ENCODE measurements at regions not wholly inside any gene's neighbourhood (a gene's known extent, or its start where the extent isn't known, plus 50 kb on each side); places are given as distances from the start of the nearest gene placed in this dataset.
A peak's percentile ranks its signal among the peaks of the same experiment; 100 is the strongest.
"Not testable (repeated sequence)": the region's sequence is repeated elsewhere in the genome, so short reads cannot be mapped to it uniquely, and the experiment has no call there.

DNA sequence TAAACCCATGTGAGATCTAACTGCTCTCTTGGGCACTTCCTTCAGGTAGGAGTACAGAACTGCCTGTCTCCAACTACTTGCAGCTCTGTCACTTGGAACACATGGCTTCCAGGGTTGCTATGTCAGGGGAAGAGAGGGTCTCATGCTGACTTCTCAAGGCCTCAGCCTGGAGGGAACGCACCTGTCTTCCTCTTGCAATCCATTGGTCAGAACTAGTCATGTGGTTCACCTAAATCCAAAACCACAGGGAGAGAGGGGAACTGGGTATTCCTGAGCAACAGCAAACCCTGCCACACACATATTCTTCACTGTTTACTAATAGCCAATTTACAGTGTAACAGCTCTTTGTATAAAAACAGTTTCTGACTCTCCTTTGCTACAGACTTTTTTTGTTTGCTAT, 206.1 kb downstream of the KCNJ2 start:
- no peak for DNase-seq (ENCODE audit: low spot score)

DNA sequence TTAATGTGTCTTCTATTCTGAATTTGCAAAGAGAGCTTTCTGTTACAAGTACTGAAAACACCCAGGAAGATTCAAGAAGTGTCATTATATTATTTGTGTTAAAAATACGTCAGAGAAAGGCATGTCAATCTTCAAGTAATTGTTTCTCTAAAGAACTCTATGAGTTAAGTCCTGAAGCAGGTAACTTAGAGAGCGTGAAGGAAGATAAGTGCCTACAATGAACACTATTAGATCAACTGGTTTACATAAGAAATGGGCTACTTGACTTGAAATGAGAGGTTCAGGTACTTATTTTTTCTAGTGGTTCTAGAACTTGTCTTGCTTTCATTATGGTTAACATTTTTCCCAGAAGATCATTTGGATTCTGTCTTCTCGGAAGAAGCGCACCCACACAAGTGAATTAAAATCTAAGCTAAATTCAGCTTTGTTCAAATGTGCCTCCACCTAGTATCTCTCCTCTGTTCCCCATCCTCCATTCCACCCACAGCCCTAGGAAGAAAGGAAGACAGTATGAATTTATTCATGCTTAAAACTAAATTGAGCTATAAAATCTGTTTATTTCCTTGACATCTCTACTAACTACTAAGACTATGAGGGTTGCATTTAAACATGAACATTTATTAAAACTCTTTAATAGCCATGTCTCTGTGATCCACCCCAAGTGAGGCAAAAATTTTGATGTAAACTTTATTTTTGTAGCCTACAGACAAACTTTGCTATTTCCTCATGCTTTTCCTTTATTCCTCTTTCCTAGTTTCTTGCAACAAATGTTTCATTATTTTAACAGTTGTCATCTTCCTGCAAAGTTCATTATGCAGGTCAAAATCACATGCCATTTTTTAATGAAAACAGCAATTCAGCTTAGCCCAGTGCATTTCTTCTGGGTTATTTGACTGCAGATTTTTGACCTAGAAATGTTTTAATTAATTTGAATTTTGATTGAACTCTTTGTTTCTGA, 206.8 kb downstream of the KCNJ2 start:
- DNase-seq (ENCODE audit: low spot score): no peak

DNA sequence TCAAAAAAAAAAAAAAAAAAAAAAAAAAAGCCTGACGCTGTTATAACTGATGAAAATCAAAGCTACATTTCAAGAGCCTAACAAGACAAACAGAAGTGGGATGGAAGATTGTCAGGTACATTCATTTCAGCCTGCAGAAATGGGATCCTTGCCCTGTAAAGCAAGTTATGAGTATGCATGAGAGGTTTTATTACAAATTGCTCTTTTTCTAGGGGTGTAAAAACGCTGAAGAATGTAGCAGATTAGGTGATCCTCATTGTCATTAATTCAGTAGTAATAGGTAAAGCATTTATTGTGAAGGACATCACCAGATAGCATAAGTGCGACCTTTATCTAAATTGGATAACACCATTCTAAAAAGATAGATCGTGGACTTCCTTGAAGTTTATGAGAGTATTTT, 208.3 kb downstream of the KCNJ2 start:
- no peak for DNase-seq (ENCODE audit: low spot score)

DNA sequence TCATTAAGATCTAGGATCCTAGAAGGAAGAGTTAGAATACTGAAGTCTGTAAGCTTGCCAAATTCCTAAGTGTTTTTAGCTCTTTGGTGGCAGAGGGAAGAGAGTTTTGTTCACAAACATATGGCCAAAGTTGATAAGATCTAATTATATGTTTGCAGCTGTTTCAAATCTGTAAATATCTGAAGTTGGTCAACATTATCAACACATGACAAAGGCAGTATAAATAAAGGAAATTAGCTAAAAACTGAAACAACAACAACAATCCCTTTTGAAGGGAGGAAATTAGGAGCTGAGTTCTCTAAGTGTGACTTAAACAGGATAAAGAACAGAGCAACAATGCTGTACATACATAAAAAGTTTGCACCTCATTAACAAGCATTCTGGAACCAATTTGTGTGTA, 208.7 kb downstream of the KCNJ2 start:
- DNase-seq (ENCODE audit: low spot score): no peak

DNA sequence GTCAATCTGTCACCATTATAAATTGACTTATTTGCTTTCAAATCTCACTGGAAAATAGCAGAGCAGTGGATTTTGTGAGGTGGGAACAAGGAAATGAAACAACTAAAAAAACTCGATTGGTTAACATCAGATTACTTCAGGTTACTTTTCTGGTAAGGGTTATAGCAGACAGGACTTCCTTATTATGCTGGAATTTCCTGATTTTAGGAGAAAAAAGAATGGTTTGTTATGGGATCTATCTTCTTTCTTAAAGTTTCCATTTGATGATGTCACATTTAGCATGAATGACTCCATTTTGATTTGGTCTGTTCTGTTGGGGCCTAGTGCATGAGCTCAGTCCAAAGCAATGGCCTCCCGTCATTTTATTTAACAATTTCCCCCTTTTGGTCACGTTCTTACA, 210.6 kb downstream of the KCNJ2 start:
- no peak for DNase-seq (ENCODE audit: low spot score)

DNA sequence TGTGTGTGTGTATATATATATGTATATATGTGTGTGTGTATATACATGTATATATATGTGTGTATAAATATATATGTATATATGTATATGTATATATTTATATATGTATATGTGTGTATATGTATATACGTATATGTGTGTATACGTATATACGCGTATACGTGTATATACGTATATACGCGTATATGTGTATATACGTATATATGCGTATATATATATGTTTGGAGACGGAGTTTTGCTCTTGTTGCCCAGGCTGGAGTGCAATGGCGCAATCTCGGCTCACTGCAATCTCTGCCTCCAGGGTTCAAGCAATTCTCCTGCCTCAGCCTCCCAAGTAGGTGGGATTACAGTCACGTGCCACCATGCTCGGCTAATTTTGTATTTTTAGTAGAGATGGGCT, 212.6 kb downstream of the KCNJ2 start:
- not testable (repeated sequence) for DNase-seq (ENCODE audit: low spot score)

DNA sequence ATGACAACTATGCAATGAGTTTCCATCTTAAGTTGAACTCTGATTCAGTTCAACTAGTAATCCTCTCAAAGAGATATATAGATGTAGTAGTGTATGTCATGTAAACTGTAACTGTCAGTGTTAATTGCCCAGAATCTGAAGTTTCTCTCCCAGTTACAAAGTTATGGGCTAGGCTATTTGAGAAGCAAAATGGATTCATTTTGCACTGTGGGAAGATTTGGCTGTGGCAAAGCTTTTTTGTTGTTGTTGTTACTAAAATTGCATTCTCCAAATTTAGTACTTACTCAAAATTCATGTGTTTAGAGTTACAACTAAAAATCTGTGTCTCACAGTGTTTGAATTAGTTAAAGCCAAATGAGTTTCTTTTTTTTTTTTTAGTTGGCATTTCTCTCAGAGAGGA, 219.0 kb downstream of the KCNJ2 start:
- no peak for DNase-seq (ENCODE audit: low spot score)

DNA sequence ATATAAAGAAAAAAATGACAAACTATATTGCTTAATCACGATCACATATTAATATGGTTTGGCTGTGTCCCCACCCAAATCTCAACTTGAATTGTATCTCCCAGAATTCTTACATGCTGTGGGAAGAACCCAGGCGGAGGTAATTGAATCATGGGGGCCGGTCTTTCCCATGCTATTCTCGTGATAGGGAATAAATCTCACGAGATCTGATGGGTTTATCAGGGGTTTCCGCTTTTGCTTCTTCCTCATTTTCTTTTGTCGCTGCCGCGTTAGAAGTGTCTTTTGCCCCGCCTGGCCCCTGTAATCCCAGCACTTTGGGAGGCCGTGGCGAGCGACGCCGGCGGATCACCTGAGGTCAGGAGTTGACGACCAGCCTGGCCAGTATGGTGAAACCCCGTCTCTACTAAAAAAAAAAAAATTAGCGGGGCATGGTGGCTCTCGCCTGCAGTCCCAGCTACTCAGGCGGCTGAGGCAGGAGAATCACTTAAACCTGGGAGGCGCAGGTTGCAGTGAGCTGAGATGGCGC, 220.0 kb downstream of the KCNJ2 start:
- DNase-seq (ENCODE audit: low spot score): not testable (repeated sequence)

DNA sequence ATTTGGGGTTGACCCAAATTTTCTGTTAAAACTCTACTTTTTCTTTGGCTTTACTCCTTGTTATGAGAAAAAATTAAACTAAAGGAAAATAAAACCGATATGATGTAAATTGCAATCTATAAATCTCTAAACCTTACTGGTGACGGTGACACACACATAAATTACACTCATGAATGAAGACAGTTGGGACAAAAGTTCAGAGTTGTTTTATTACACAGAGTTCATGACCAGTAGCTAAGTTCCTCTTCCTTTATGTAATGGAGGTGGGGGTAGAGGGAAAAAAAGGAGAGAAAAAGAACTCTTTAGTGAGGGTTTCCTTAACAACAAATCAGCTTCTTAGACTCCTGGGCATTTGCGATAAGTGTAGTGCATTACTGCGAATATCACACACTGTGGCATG, 220.7 kb downstream of the KCNJ2 start:
- no peak for DNase-seq (ENCODE audit: low spot score)

DNA sequence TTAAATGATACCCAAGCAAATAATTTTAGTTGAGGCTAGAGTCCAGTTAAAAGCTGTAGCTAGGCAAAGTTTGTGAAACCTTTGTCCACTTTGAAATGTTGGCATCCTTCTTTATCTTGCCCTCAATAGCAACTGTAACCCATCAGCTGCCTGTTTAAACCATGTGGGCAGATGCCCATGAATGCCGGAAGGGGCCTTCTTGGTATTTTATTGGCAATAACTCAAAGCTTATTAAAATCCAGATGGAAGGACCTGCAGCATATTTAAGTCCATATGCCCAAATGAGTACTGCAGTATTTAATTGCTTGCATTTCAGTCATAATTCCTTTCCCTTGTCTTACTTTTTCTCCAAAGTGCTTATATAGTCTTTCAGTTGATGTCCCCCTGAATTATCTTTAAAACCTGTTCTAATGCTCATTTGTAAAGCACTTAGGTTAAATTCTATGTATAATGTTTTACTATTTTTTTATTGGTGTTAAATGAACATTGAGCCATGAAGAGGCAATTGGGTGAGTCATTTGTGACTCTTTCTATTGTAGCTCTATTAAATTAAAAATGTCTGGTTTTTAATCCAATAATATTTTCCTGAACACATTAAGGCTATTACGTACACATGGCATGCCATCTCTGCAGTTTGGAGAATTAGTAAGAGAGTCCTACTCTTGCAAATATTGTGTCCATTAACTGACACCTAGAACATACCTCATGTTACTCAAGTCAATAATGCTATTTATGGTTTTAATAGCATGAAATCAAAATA, 225.3 kb downstream of the KCNJ2 start:
- DNase-seq (ENCODE audit: low spot score): no peak

DNA sequence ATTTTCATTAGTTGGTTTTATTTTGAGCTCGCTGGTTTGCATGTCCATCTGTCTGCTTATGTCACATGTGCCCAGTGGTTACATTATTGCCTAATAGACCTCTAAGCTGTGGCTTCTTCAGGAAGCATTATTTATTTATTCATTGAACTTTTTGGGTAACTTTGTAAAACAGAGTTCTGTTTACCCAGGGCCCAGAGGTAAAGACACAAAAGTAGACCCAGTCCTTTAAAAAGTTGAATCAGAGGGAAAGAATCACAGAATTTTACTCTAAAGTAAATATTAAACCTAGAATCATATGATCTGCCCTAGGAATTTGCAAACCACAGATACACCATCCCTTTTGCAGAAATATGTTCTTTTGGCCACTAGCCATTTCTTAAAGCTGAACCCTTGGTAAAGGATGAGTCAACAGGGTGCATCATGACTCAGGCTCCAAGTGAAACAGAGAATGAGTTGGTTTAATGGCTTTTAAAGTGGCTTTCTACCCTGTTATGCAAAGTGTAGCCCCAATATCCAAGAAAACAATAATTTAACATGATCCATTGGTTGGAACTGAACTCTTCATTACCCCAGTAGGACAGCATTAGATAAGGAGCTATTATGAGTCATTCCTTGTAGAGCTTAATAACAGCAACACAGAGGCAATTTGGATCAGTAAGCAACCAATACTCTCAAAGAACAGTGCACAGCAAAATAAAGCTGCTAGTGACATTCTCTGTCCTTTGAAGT, 236.3 kb downstream of the KCNJ2 start:
- peak; percentile 10 for DNase-seq (ENCODE audit: low spot score)

DNA sequence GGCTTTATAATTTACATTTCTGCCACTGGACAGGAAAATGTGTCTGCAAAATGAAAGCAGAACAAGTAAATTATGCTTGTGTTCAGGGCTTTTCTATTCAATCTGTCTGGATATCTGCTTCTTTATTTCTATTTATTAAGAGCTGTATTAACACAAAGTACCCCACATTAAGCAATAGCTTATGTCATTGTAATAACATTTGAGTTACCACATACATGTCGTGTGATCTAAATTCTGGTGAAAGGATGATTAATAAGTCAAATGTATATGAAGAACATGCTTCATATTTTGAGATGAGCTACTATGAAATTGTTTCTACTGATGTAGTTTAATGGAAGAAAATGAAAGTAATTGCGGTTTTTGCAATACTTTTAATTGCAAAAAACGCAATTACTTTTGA, 238.2 kb downstream of the KCNJ2 start:
- no peak for DNase-seq (ENCODE audit: low spot score)

DNA sequence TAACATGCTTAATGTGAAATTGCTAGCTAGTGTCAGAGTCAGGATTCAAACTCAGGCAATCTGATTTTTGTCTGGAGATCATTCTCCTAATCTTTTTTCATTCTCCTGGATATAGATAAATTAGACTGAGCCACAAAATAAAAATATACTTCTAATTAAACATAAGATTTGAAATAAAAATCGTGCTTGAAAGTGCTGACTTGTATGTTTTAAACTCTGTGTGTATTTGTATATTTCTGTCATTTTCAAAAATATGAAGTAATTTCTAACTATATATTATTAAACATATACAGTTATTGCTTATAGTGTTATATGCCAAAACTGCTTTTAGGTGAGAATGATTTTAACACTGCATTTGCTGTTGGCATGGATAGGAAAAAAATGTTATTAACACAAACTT, 239.4 kb downstream of the KCNJ2 start:
- DNase-seq (ENCODE audit: low spot score): no peak

DNA sequence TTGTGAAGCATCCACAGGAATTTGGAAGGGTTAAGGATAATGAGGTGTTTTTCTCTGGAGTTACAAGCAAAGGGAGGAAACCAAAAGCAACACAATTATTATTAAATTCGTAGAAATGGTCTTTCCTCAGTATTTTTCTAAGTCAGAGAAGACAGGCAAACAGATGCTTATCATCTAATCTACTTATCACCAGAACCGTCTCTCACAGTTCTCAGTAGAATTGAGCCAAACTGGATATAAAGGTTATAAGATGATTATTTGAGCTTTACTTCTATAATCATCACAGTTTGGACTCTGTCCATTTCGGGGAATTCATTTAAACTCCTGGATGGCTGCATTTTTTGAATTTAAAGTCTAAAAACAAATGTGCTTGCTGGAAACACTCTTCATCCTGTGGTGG, 245.0 kb downstream of the KCNJ2 start:
- no peak for DNase-seq (ENCODE audit: low spot score)

DNA sequence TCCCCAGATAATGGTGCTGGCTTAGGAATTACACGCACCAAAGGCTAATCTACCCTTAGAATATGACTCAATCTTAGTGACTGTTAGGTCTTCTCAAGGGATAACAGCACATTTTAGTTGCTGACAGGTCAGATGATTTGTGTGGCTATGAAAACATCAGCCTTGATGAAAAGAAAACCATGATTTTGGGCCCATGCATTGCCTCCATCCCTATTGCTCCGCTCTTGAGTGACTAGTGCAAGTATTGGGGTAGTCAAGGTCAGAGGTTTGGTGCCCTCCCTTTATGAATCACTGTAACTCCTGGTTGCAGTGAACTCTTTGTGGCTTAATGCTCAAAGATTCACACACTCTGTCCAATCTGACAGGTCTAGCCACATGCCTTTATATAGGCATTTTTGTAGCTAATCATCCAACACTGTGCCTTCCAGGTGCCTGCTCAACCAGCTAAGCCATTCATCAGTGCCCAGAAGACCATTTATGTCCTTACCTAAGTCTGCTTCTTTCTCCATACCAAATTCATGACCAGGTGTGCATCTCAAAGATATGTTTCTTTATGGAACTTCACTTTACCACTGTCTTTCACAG, 251.6 kb downstream of the KCNJ2 start:
- DNase-seq (ENCODE audit: low spot score): no peak

DNA sequence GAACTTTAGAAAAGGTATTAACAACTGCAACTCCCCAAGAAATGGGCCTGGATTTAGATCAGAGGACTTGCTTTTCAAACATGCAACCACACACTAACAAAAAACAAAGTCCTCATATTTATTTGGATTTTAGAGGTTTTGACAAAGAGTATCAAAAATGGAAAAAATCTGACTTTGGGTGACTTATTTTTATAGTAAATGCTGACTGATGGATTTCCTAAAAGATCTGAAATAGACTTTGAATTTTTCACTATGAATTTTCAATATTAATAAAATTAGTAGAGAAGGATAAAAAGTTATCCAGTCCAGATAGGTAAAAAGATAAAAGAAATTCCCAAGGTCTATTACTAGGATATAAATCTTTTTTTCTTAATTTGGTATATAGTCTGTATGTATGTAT, 253.5 kb downstream of the KCNJ2 start:
- no peak for DNase-seq (ENCODE audit: low spot score)

DNA sequence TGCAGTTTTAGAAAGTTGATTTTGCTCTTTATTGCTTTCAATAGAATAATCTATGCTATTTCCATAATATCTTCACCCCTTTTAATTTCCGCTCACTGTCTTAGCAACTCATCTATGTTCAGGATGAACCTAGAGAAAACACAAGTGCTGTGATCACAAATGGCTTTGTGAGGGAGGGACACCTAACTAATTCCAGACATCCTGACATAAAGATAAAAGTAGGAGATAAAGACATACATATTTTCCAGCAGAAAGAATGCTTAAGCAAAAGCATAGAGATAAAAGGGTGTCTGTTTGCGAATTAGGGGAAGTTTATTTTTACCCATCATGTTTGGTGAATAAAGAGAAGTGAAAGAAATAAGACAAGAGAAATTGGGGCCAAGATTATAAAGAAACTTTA, 254.2 kb downstream of the KCNJ2 start:
- DNase-seq (ENCODE audit: low spot score): no peak

DNA sequence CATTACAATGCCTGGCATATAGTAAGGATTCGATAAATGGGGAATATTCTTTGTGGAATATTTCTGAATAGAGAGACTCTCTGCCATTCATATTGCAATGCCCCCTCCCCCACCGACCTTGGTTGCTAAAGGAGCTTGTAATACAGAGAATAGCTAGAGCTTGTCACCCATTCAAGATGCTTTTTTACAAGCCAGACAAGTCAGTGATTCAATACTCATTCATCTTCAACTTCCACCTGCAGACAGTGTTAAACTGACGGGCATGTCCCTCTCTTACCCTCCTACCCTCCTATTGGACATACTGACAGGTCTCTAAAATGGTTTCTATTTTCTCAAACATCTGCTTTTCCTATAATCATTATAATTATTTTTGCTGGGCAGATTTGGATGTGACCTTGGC, 257.4 kb downstream of the KCNJ2 start:
- DNase-seq (ENCODE audit: low spot score): no peak

DNA sequence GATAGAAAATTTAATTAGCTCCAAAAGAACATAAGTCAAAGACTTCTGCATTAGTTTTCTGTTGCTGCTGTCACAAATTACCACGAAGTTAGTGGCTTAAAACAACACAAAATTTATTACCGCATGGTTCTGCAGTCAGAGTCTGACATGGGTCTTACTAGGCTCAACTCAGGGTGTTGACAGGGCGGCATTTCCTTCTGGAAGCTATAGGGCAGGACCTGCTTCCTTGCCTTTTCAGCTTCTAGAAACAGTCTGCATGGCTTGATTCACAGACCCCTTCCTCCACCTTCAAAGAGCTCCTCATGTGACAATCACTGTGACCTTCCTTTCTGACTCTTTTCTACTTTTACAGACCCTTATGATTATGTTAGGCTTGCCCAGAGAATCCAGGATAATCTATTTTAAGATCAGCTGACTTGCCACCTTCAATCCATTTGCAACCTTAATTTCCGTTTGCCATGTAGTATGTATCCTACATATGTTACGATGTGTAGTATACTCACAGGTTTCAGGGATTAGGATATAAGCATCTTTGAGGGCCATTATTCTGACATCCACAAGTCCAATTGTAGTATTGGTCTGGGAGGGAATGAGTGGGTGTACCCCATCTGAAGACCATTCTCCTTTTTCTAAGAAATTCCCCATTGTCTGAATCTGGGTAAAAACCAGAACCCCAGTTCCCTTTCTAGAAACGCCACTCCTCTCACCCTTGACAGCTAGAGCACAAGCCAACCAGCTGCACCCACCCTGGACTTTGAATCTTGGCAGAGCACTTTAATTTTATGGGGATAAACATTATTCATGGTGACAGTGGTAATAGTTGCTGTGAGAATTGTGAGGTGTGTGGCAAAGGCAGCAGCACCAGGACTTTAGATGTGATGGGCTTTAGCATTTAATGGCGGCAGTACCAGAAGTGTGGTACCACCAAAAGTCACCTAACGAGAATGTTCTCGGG, 265.5 kb downstream of the KCNJ2 start:
- DNase-seq (ENCODE audit: low spot score): no peak

DNA sequence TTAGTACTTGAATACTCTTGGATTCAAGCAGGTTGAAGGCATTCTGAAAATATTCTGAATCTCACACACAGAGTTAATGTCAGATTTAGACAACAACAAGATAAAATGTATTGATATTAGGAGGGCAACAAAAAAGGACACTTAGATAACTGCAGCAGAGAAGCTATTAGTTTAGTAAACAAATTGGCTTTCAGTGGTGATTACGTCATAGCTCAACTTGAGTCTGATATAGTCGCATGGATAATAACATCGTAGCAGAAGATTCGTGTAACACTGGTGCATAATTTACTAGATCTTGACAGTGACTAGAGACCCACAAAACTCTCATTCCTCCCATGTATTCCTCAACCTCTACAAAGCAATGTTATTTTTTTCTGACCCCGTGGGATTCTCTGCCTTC, 268.3 kb downstream of the KCNJ2 start:
- no peak for DNase-seq (ENCODE audit: low spot score)

DNA sequence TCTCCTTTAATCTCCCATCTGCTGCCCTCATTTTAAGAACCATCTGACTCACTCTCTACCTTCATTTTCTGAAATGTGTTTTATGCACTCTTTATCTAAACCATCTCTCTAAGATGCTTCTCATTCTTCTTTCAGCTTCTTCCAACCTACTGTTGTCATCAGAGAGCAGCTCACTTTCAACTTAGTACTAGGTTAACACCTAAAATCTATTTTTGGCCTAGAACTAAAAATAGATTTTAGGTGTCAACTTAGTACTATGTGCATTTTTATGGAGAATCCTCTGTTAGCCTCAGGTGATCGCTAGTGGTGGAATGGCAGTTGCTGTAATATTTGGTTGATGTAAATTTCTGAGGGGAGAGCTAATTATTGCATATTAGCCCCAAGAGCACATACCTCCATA, 277.1 kb downstream of the KCNJ2 start:
- DNase-seq (ENCODE audit: low spot score): no peak
